GM12878 (cell line): ENCODE measurements at regions not wholly inside any gene's neighbourhood (a gene's known extent, or its start where the extent isn't known, plus 50 kb on each side); places are given as distances from the start of the nearest gene placed in this dataset.

Experiments
- BACH1 ChIP-seq: fragments of 450-650 bp; IDR thresholded peaks from 2 replicates; pipeline ENCODE4 v1.6.1; 2017; ENCODE audit warnings: mild to moderate bottlenecking, borderline replicate concordance
- CEBPZ ChIP-seq: fragments of 150-350 bp; IDR thresholded peaks from 2 replicates; pipeline ENCODE4 v1.6.1; 2016; ENCODE audit warnings: low read depth, low read length
- CHD4 ChIP-seq: fragments of 200-600 bp; sonication (generic); IDR thresholded peaks from 2 replicates; pipeline ENCODE4 v1.6.1; 2016; ENCODE audit warnings: mild to moderate bottlenecking
- E2F8 ChIP-seq: fragments of 450-650 bp; IDR thresholded peaks from 2 replicates; pipeline ENCODE4 v1.6.1; 2018; ENCODE audit warnings: mild to moderate bottlenecking, low read depth, moderate library complexity; ENCODE audit not compliant: partially characterized antibody
- HCFC1 ChIP-seq: fragments of 150-350 bp; IDR thresholded peaks from 2 replicates; pipeline ENCODE4 v1.6.1; 2014; ENCODE audit warnings: low read length
- MYB ChIP-seq: fragments of 150-350 bp; IDR thresholded peaks from 2 replicates; pipeline ENCODE4 v1.6.1; 2014; ENCODE audit warnings: mild to moderate bottlenecking, low read depth, low read length, borderline replicate concordance
- PAX8 ChIP-seq: fragments of 450-650 bp; IDR thresholded peaks from 2 replicates; pipeline ENCODE4 v1.6.1; 2017; ENCODE audit warnings: mild to moderate bottlenecking, moderate library complexity
- RUNX3 ChIP-seq: IDR thresholded peaks from 2 replicates; pipeline ENCODE4 v1.6.1; 2012; ENCODE audit warnings: low read length, inconsistent platforms
- TCF7 ChIP-seq: IDR thresholded peaks from 2 replicates; pipeline ENCODE4 v1.6.1; 2014; ENCODE audit warnings: antibody characterized with exemption, borderline replicate concordance
- ZBED1 ChIP-seq: IDR thresholded peaks from 2 replicates; pipeline ENCODE4 v1.6.1; 2016; ENCODE audit warnings: borderline replicate concordance
- ZNF207 ChIP-seq: fragments of 450-650 bp; IDR thresholded peaks from 2 replicates; pipeline ENCODE4 v1.6.1; 2014; ENCODE audit warnings: antibody characterized with exemption, mild to moderate bottlenecking, borderline replicate concordance
- ZNF274 ChIP-seq: IDR thresholded peaks from one replicate; pipeline ENCODE4 v1.8.0; 2011; ENCODE audit not compliant: insufficient read length, insufficient read depth
- ZNF592 ChIP-seq: fragments of 450-650 bp; IDR thresholded peaks from 2 replicates; pipeline ENCODE4 v1.6.1; 2017; ENCODE audit warnings: mild to moderate bottlenecking, moderate library complexity
- ZZZ3 ChIP-seq: IDR thresholded peaks from 2 replicates; pipeline ENCODE4 v1.6.1; 2011; ENCODE audit warnings: low read depth; ENCODE audit not compliant: control insufficient read depth, insufficient read length
- TF ChIP-seq, protein P1 (sequence below): IDR thresholded peaks from 2 replicates; pipeline ENCODE4 v1.6.1; 2011; ENCODE audit warnings: mild to moderate bottlenecking, low read depth, low read length, moderate library complexity; ENCODE audit not compliant: insufficient replicate concordance
- TF ChIP-seq, protein P2 (sequence below): fragments of 450-650 bp; IDR thresholded peaks from 2 replicates; pipeline ENCODE4 v1.6.1; 2017; ENCODE audit warnings: mild to moderate bottlenecking, moderate library complexity

- TF ChIP-seq ZZZ3: no peak
- no peak for TF ChIP-seq ZNF207
- no peak for TF ChIP-seq ZNF592
- TF ChIP-seq E2F8: no peak
- no peak; the same call in 1 of the 2 replicates for TF ChIP-seq BACH1
- no peak for TF ChIP-seq HCFC1
- TF ChIP-seq MYB: no peak
- TF ChIP-seq PAX8: no peak
- TF ChIP-seq CHD4: no peak
- peak; percentile 29; the same call in 1 of the 2 replicates for TF ChIP-seq TCF7
- peak; percentile 55; the same call in 1 of the 2 replicates for TF ChIP-seq ZBED1
- no peak for TF ChIP-seq CEBPZ
- TF ChIP-seq, protein P1, sequence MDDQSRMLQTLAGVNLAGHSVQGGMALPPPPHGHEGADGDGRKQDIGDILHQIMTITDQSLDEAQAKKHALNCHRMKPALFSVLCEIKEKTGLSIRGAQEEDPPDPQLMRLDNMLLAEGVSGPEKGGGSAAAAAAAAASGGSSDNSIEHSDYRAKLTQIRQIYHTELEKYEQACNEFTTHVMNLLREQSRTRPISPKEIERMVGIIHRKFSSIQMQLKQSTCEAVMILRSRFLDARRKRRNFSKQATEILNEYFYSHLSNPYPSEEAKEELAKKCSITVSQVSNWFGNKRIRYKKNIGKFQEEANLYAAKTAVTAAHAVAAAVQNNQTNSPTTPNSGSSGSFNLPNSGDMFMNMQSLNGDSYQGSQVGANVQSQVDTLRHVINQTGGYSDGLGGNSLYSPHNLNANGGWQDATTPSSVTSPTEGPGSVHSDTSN: peak; percentile 20
- TF ChIP-seq, protein P2, sequence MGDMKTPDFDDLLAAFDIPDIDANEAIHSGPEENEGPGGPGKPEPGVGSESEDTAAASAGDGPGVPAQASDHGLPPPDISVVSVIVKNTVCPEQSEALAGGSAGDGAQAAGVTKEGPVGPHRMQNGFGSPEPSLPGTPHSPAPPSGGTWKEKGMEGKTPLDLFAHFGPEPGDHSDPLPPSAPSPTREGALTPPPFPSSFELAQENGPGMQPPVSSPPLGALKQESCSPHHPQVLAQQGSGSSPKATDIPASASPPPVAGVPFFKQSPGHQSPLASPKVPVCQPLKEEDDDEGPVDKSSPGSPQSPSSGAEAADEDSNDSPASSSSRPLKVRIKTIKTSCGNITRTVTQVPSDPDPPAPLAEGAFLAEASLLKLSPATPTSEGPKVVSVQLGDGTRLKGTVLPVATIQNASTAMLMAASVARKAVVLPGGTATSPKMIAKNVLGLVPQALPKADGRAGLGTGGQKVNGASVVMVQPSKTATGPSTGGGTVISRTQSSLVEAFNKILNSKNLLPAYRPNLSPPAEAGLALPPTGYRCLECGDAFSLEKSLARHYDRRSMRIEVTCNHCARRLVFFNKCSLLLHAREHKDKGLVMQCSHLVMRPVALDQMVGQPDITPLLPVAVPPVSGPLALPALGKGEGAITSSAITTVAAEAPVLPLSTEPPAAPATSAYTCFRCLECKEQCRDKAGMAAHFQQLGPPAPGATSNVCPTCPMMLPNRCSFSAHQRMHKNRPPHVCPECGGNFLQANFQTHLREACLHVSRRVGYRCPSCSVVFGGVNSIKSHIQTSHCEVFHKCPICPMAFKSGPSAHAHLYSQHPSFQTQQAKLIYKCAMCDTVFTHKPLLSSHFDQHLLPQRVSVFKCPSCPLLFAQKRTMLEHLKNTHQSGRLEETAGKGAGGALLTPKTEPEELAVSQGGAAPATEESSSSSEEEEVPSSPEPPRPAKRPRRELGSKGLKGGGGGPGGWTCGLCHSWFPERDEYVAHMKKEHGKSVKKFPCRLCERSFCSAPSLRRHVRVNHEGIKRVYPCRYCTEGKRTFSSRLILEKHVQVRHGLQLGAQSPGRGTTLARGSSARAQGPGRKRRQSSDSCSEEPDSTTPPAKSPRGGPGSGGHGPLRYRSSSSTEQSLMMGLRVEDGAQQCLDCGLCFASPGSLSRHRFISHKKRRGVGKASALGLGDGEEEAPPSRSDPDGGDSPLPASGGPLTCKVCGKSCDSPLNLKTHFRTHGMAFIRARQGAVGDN: no peak
- TF ChIP-seq RUNX3: peak; percentile 93
- TF ChIP-seq ZNF274: no peak
Measured at GRCh38 chr20:7770578-7770977, 169.7 kb downstream of the HAO1 start (continued).
